ENCODE measurements at regions not wholly inside any gene's neighbourhood (a gene's known extent, or its start where the extent isn't known, plus 50 kb on each side); places are given as distances from the start of the nearest gene placed in this dataset.

DNA sequence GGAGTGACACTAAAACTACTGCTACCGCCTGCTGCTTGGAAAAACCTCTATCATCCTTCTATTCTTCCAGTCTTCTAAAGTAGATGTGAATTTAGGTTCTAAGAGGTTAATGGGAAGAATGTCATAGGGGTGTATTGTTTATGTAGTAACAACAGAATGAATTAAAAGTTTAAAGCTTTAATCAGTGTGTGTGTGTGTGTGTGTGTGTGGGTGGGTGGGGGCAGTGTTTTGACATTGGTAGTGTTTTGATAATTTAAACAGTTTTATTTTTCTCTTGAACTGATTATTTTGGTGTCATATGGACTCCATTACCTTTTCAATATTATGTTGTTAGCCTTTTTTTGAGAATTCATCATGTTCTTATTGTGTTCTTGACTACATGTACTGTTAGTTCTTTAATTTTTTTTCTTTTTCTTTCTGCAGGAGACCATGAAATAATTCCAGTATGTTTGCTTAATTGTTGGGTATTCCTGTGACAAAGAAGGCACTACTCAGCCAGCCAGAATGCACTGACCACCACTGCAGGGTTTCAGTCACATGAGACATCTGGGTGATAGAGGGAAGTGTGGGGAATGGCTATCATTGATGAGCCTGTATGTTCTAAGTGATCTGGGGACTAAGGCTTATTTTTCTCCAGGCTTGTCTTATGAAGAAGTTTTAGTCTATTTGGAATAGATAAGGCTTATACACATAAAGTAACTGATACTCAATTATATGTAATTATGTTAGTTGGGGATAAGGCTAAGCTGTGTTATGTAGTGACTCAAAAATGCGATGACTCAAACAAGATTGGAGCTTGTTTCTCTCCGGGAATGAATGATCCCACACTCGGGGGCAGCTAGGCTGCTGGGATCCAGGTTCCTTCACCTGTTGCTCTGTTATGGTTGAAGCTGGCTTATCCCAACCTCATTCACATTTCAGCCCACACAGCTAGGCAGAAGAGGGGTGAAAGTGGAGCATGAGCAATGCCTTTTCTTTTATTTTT is 50.2 kb upstream of the ACTBL2 start:
- TF ChIP-seq RFX5 (IDR thresholded peaks at IDR 0.05; ENCODE audit: borderline replicate concordance, low read depth, low read length): no peak
- no peak for TF ChIP-seq BACH1 (IDR thresholded peaks at IDR 0.05; ENCODE audit: low read length)
- no peak for TF ChIP-seq CBX8 (IDR thresholded peaks at IDR 0.05; ENCODE audit: borderline replicate concordance, low read depth, low read length)
- no peak for TF ChIP-seq POLR2A (IDR thresholded peaks at IDR 0.05; ENCODE audit: control extremely low read depth in 1 of 2, low read depth in 2 of 2, low read length in 2 of 2)

Data from H1 (cell line).